ENCODE measurements at regions not wholly inside any gene's neighbourhood (a gene's known extent, or its start where the extent isn't known, plus 50 kb on each side); places are given as distances from the start of the nearest gene placed in this dataset.

DNA sequence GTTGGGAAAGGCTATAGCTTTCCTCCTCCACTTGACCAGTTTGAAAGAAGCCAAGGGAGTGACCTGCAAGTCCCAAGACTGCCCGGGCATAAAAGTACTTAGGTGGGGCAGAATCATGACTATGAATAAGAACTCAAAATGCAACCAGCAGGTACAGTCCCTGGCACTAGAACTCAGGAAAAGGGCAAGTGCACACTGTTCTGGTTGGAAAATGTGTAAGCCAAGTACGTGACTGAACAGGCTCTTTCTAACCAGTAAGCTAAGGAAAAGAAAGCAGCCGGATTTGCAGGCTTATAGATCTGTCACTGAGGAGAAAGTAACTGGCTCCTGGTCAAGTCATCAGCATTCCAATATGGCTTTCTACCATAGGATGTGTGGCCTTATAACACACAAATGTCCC, 101.2 kb upstream of the SLC4A7 start (continued):
- TF ChIP-seq NFE2 (IDR thresholded peaks at IDR 0.05; ENCODE audit: low read depth), result no peak

- intact Hi-C loops (cut with micrococcal nuclease), result no loop called here
- ATAC-seq (no peak), DNase-seq (ENCODE audit: extremely low read depth in 1 of 4, low spot score in 3 of 4) (no peak), FAIRE-seq (no peak)
- in situ Hi-C loops (cut with MboI), result no loop called here
- Histone ChIP-seq H3K4me2 (ENCODE audit: insufficient read depth, low read length) (no peak overlapping the region), H3K79me2 (ENCODE audit: control insufficient read depth, insufficient read depth, low read length) (no peaks in the 10 kb centered on the region), H3K4me3 (no peak overlapping the region), H3K27me3 (ENCODE audit: control insufficient read depth in 2 of 2, insufficient read depth in 2 of 2, low read length in 2 of 2) (no peaks in the 10 kb centered on the region), H3K9me3 (replicated peaks; ENCODE audit: control insufficient read depth, insufficient read depth, low read depth, low read length) (no peaks in the 10 kb centered on the region), H3K9me1 (ENCODE audit: control insufficient read depth, insufficient read depth, low read length) (no peaks in the 10 kb centered on the region), H3K27ac (ENCODE audit: extremely low read depth, low read depth, low read length) (no peak overlapping the region), H4K20me1 (replicated peaks; ENCODE audit: control insufficient read depth, insufficient read depth, low read length) (no peaks in the 10 kb centered on the region), H2AFZ (ENCODE audit: low read depth, low read length) (no peak overlapping the region), H3K36me3 (ENCODE audit: control insufficient read depth, insufficient read depth, low read length) (no peaks in the 10 kb centered on the region), H3K4me1 (replicated peaks in 1 of 2; ENCODE audit: control insufficient read depth in 2 of 2, insufficient read depth in 2 of 2, low read length in 2 of 2) (no peaks in the 10 kb centered on the region), H3K9ac (ENCODE audit: insufficient read depth in 1 of 2, low read depth in 2 of 2, low read length in 2 of 2) (no peak overlapping the region)
- no TSS peak for BruUV-seq (replicated peaks)
- CTCF ChIA-PET (ENCODE audit: low intra/inter-chr PET ratio), result no interaction called here
- POLR2A ChIA-PET, result interaction anchor here (0.7 kb wide), 1 partner anchor 183 kb away, joined by 4 read pairs; no protein-coding TSS in a partner anchor
- WGBS (ENCODE audit: insufficient coverage, low coverage, missing lambda C conversion rate), result 0% methylated on average over 2 of the region's 2 CpGs
- TF ChIP-seq THRB (CRISPR knock-in tag; conservative IDR thresholded peaks at IDR 0.05) (no peak), CREM (IDR thresholded peaks at IDR 0.05; ENCODE audit: low read depth) (no peak), MAFF (IDR thresholded peaks at IDR 0.05; ENCODE audit: low read length) (no peak), ATF3 (IDR thresholded peaks at IDR 0.05) (no peak), ATF3 (CRISPR knock-in tag; conservative IDR thresholded peaks at IDR 0.05) (no peak), ZNF134 (CRISPR knock-in tag; conservative IDR thresholded peaks at IDR 0.05) (no peak), E2F6 (IDR thresholded peaks at IDR 0.05; ENCODE audit: borderline replicate concordance in 1 of 2, extremely low read depth in 1 of 2, insufficient read depth in 1 of 2, insufficient read length in 1 of 2, low read depth in 1 of 2, low read length in 1 of 2, poor library complexity in 1 of 2, severe bottlenecking in 1 of 2) (no peak), NFIC (IDR thresholded peaks at IDR 0.05) (no peak), ARID2 (IDR thresholded peaks at IDR 0.05) (no peak), SETDB1 (IDR thresholded peaks at IDR 0.05; ENCODE audit: low read length) (no peak), FOSL1 (tag; conservative IDR thresholded peaks at IDR 0.05) (no peak), LCOR (CRISPR knock-in tag; IDR thresholded peaks at IDR 0.05) (no peak), FOXP1 (CRISPR knock-in tag; IDR thresholded peaks at IDR 0.05) (no peak), ELF2 (CRISPR knock-in tag; IDR thresholded peaks at IDR 0.05) (no peak)
- TF ChIP-seq, protein P1, sequence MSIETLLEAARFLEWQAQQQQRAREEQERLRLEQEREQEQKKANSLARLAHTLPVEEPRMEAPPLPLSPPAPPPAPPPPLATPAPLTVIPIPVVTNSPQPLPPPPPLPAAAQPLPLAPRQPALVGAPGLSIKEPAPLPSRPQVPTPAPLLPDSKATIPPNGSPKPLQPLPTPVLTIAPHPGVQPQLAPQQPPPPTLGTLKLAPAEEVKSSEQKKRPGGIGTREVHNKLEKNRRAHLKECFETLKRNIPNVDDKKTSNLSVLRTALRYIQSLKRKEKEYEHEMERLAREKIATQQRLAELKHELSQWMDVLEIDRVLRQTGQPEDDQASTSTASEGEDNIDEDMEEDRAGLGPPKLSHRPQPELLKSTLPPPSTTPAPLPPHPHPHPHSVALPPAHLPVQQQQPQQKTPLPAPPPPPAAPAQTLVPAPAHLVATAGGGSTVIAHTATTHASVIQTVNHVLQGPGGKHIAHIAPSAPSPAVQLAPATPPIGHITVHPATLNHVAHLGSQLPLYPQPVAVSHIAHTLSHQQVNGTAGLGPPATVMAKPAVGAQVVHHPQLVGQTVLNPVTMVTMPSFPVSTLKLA (conservative IDR thresholded peaks at IDR 0.05), result no peak
These were observed 100.7 kb upstream of the SLC4A7 start for GRCh38 chr3:27584874-27585273.
